ENCODE measurements at regions not wholly inside any gene's neighbourhood (a gene's known extent, or its start where the extent isn't known, plus 50 kb on each side); places are given as distances from the start of the nearest gene placed in this dataset.

DNA sequence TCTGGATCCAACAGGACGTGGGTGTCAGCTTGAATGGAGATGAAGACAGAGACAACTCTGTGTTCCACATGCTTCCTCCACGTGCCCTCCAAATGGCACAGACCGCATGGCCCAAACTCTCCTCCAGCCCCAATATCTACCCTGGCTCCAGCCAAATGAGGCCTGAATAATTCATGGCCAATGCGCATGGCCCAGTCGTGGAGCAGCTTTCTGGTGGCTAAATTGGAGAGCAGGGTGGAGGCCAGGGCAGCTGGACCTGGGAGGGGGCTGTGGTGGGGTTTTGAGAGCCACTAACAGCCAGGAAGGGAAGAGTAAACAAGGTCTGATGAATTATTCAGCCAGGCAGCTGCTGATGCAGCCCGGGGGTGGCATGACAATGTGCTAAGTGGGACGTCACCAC lies 96.7 kb upstream of the TMEM132E start:
- TF ChIP-seq POLR2AphosphoS5 (IDR thresholded peaks at IDR 0.05) (no peak), POLR2A (IDR thresholded peaks at IDR 0.05) (no peak)
- TF ChIP-seq, protein P1, sequence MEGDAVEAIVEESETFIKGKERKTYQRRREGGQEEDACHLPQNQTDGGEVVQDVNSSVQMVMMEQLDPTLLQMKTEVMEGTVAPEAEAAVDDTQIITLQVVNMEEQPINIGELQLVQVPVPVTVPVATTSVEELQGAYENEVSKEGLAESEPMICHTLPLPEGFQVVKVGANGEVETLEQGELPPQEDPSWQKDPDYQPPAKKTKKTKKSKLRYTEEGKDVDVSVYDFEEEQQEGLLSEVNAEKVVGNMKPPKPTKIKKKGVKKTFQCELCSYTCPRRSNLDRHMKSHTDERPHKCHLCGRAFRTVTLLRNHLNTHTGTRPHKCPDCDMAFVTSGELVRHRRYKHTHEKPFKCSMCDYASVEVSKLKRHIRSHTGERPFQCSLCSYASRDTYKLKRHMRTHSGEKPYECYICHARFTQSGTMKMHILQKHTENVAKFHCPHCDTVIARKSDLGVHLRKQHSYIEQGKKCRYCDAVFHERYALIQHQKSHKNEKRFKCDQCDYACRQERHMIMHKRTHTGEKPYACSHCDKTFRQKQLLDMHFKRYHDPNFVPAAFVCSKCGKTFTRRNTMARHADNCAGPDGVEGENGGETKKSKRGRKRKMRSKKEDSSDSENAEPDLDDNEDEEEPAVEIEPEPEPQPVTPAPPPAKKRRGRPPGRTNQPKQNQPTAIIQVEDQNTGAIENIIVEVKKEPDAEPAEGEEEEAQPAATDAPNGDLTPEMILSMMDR (IDR thresholded peaks at IDR 0.05) = no peak
